ENCODE measurements at regions not wholly inside any gene's neighbourhood (a gene's known extent, or its start where the extent isn't known, plus 50 kb on each side); places are given as distances from the start of the nearest gene placed in this dataset.
"Not testable (repeated sequence)": the region's sequence is repeated elsewhere in the genome, so short reads cannot be mapped to it uniquely, and the experiment has no call there.

DNA sequence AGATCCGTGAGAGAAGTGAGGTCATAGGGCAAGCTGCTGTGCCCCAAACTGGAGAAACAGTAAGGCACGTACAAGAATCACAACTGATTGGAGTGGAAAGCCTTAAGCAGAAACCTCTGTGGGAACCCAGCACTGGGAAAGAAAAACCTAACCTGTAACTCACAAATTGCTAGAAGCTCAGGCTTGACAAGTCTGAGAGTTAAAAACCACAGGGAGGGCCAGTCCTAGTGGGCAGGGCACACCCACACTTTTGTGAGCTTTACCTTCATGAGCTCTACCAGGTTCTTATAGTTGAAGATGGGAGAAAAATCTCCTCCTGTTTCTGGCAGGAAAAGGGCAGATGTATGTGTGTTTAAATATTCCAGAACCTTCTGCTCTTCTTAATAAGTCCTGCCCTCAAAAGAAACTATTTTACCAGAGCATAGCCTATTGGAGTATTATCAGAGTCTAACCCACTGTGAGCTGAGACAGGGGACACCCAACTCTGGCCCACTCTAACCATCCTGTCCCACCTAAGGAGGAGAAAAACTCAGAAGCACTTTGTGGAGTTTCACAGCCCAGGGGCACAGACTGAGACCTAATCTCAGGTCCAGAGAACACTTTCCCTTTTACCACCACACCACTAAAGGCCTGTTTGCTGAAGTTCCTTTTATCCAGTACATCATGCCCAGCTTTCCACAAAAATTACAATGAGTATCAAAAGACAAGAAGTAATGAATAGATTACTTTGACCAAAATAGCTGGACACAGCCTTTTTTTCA is 1265.7 kb upstream of the CHAC2 start:
- DNase-seq, result no peak

DNA sequence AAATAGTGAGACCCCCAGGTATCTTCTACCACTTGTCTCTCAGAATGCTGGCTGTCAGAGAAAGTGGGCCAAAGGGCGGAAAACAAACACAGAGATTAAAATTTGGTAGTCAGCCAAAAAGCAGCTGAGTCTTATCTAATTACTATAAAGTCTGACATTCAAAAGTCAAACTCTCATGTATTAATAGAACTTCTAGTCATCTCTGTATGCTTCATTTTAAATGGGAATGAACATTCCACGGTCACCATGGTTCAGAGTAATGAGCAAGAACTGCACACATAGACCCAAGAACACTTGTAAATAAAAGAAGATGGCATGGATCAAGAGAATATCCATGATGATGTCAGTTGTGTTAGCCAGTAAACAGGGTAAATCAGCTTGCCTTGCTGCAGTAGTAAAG is 1267.0 kb upstream of the CHAC2 start:
- no peak for DNase-seq

DNA sequence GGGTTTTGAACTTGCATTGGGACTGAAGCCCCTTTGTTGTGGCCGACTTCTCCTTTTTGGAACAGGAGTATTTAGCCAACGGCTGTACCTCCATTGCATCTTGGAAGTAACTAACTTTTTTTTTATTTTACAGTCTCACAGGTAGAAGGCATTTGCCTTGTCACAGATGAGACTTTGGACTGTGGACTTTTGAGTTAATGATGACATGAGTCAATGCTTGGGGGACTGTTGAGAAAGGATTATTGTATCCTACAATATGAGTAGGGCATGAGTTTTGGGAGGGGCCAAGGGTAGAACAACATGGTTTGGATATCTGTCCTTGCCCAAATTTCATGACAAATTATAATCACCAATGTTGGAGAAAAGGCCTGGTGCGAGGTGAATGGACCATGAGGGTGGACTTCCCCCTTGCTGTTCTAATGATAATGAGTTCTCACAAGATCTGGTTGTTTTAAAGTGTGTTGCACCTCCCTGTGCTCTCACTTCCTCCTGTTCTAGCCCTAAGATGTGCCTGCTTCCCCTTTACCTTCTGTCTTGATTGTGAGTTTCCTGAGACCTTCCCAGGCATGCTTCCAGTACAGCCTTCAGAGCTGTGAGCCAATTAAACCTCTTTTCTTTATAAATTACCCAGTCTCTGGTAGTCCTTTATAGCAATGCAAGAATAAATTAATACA is 1269.4 kb upstream of the CHAC2 start:
- DNase-seq, result no peak

GRCh38 chr2:52495816-52496215 is 1271.8 kb upstream of the CHAC2 start:
- DNase-seq, result no peak

GRCh38 chr2:52477166-52477565 is 1290.4 kb upstream of the CHAC2 start:
- no peak for DNase-seq

GRCh38 chr2:52475590-52475989 is 1292.0 kb upstream of the CHAC2 start:
- DNase-seq, result no peak

GRCh38 chr2:52474091-52474490 is 1293.5 kb upstream of the CHAC2 start:
- DNase-seq, result no peak

GRCh38 chr2:52473526-52473925 is 1294.1 kb upstream of the CHAC2 start:
- DNase-seq, result no peak

GRCh38 chr2:52470457-52470856 is 1297.1 kb upstream of the CHAC2 start:
- DNase-seq, result not testable (repeated sequence)

- no peak for DNase-seq
Measured at GRCh38 chr2:52467189-52467588, 1300.4 kb upstream of the CHAC2 start.

DNA sequence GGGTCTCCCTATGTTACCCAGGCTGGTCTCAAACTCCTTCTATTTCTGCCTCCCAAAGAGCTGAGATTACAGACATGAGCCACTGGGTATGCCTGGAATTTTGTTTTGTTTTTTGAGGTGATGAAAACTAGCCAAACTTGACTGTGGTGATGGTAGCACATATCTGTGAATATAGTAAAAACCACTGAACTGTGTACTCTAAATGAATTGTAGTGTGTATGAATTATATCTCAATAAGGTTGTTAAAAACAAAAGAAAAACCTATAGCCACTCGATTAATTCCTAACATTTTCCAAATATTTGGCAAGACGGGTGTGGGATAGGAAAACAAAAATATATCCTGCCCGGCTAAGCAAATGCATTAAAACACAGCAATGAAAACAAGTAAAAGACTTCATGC is 1302.3 kb upstream of the CHAC2 start:
- no peak for DNase-seq

DNA sequence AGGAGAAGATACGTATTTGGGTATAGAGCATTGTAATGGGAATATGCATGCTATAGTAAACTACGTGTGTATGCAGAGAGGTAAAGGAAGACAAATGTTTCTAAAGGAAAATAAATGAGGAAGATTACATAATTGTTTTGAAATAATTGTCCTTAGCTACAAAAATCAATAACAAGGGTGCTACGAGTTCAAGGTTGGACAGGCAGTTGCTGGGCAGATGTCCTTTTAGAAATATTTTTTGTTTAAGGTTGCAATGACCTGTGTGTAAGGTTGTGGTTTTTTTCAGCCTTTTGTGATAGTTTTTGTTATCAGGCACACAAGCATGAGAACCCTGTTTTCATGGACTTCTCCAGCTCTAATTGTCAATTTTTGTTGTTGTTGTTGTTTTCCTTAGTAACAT is 1304.1 kb upstream of the CHAC2 start:
- DNase-seq, result no peak

- no peak for DNase-seq
Measured at GRCh38 chr2:52456561-52457377, 1310.8 kb upstream of the CHAC2 start.

- DNase-seq, result no peak
Measured at GRCh38 chr2:52454962-52455361, 1312.6 kb upstream of the CHAC2 start.

GRCh38 chr2:52452201-52452600 is 1315.4 kb upstream of the CHAC2 start:
- DNase-seq, result no peak

- no peak for DNase-seq
Measured at GRCh38 chr2:52445686-52446085, 1321.9 kb upstream of the CHAC2 start.

DNA sequence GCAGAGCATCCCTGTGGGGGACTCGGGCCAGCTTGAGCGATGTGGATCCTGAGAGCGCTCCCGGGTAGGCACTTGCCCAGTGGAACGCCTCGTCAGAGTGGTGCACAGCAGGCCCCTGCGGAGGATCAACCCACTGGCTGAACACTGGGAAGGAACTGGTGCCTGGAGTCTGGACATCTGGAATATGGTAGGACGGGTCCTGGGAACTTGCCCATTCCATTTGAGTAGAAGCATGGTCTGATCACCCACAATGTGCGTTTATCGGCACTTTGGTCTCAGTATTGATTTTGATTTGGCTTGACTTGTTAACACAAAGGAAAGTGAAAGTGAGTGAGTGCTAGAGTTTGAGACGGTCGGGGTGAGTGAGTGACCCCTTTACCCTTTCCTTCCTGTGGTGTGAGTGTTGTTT is 1336.2 kb upstream of the CHAC2 start:
- DNase-seq, result no peak

GRCh38 chr2:52429740-52430139 is 1337.9 kb upstream of the CHAC2 start:
- DNase-seq, result peak; percentile 32

- peak; percentile 7 for DNase-seq
Measured at GRCh38 chr2:52429171-52429570, 1338.4 kb upstream of the CHAC2 start.

GRCh38 chr2:52428224-52428623 is 1339.4 kb upstream of the CHAC2 start:
- DNase-seq, result no peak

- no peak for DNase-seq
Measured at GRCh38 chr2:52423655-52424054, 1343.9 kb upstream of the CHAC2 start.

- DNase-seq, result no peak
Measured at GRCh38 chr2:52423111-52423510, 1344.5 kb upstream of the CHAC2 start.

DNA sequence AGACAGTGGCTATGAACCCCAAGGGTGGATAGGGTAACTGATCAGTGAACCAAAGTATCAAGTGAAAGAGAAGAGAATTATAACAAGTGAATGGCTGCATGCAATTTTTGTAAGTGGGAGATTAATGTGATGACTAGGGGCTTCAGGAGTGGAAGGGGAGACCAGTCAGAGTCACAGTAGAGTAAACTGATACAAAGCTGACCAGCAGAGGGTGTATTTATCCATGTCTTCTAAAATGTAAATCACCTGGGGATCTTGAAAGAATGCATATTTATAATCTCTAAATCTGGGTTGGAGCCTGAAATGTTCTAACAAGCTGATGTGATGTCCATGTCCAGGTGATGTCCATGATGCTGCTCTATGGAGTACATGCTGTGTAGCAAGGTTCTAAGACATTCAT is 1351.3 kb upstream of the CHAC2 start:
- no peak for DNase-seq

Measured in hematopoietic multipotent progenitor cell treated with erythropoietin and hydrocortisone succinate and interleukin-3 and kit ligand, for 4 days (in vitro differentiated cells).